Heart left ventricle (tissue), 13 donors: ENCODE measurements at regions not wholly inside any gene's neighbourhood (a gene's known extent, or its start where the extent isn't known, plus 50 kb on each side); places are given as distances from the start of the nearest gene placed in this dataset.

Experiments used
- POLR2A ChIP-seq, 2 donors: fragments of 450-650 bp; IDR thresholded peaks; one replicate each; pipeline ENCODE4 v1.6.1; 2017; ENCODE audit warnings: antibody characterized with exemption in 2 of 2, mild to moderate bottlenecking in 2 of 2, moderate library complexity in 2 of 2
- TF ChIP-seq, protein P1 (sequence below), 12 donors: fragments of 200-600 bp; sonication (generic) in 4 of 12; IDR thresholded peaks; one replicate each; pipeline versions ENCODE4 v1.5.0 to v1.8.0; 2018 to 2022; ENCODE audit warnings: antibody characterized with exemption in 12 of 12, mild to moderate bottlenecking in 5 of 12
- donor health status: ischemic (EF 13 %, LVEDD 7.1; RV severe dilation, severe dysfunction).
- donor health status: DM: no; HTN: yes; CAD: no.
- donor health status: DM: no; HTN: no; CAD: no.
- donor health status: ischemic (EF 25% LVEDD 6.9; RV normal size, moderate dysfunction).
- donor health status: ischemic (EF 25% LVEDD 5.7; RV mildly dilated, moderate dysfunction).
- donor health status: ischemic (EF 35%, LVEDD 5.7; RV mildly dilated, moderate dysfunction).
- donor health status: nonischemic (EF 11% LVEDD 7.7; RV severe dilation, severe dysfunction).
- donor health status: DM: yes; HTN: yes; CAD: no.
- donor health status: PGD.
- donor health status: ischemic (EF 29% LVEDD 5.4; RV normal size, mild dysfunction).
- donor health status: nonischemic (EF 23%, LVEDD 6.1; RV moderate dilation, normal function).

GRCh38 chr1:219066098-219066497 lies 107.6 kb upstream of the LYPLAL1 start:
- TF ChIP-seq, protein P1, sequence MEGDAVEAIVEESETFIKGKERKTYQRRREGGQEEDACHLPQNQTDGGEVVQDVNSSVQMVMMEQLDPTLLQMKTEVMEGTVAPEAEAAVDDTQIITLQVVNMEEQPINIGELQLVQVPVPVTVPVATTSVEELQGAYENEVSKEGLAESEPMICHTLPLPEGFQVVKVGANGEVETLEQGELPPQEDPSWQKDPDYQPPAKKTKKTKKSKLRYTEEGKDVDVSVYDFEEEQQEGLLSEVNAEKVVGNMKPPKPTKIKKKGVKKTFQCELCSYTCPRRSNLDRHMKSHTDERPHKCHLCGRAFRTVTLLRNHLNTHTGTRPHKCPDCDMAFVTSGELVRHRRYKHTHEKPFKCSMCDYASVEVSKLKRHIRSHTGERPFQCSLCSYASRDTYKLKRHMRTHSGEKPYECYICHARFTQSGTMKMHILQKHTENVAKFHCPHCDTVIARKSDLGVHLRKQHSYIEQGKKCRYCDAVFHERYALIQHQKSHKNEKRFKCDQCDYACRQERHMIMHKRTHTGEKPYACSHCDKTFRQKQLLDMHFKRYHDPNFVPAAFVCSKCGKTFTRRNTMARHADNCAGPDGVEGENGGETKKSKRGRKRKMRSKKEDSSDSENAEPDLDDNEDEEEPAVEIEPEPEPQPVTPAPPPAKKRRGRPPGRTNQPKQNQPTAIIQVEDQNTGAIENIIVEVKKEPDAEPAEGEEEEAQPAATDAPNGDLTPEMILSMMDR (IDR thresholded peaks at IDR 0.05), result no peak
- TF ChIP-seq POLR2A (IDR thresholded peaks at IDR 0.05), result no peak
